B cell (primary cell): ENCODE measurements at regions not wholly inside any gene's neighbourhood (a gene's known extent, or its start where the extent isn't known, plus 50 kb on each side); places are given as distances from the start of the nearest gene placed in this dataset.

Experiments
- ATAC-seq: fragments of 200-7000 bp; cut with Tn5 transposase; one replicate; pipeline ENCODE4 v1.10.0; 2021; ENCODE audit warnings: low read depth, mild to moderate bottlenecking, moderate number of reproducible peaks, moderate library complexity
- CTCF ChIA-PET: fragments of 350-600 bp; sonication (Branson Sonifier 250); formaldehyde crosslinking; loops from one replicate; lab custom pipeline; 2021; ENCODE audit warnings: antibody characterized with exemption, inconsistent platforms; lab: Charles Lee
- POLR2A ChIA-PET: fragments of 350-600 bp; sonication (Branson Sonifier 250); formaldehyde crosslinking; loops from one replicate; lab custom pipeline; 2021; ENCODE audit warnings: antibody characterized with exemption; lab: Charles Lee
- DNase-seq: peaks from one replicate; pipeline ENCODE4 v3.0.0; 2013
- H2AFZ ChIP-seq: 2 replicates; pipeline ENCODE4 v1.6.1; 2012; ENCODE audit warnings: mild to moderate bottlenecking, low read depth, low read length; ENCODE audit not compliant: insufficient read depth, poor library complexity, severe bottlenecking
- H3K27ac ChIP-seq, 2 donors: 1 replicate in 1 of 2; 2 replicates in 1 of 2; pipeline ENCODE4 v1.5.1; 2012 to 2013; ENCODE audit warnings: low read length in 2 of 2, mild to moderate bottlenecking in 2 of 2, moderate library complexity in 1 of 2
- H3K27me3 ChIP-seq, 4 experiments: fragments of 200-600 bp in 1 of 4; sonication (generic) in 1 of 4; replicated peaks in 1 of 4; 1 replicate in 2 of 4; 2 replicates in 2 of 4; pipeline versions ENCODE4 v1.6.1 to v1.7.0; 2013 to 2016; ENCODE audit warnings: low read length in 3 of 4, mild to moderate bottlenecking in 2 of 4, mixed read lengths in 1 of 4, moderate library complexity in 1 of 4; ENCODE audit not compliant: insufficient read depth in 4 of 4, control insufficient read depth in 3 of 4; ENCODE audit errors: control extremely low read depth in 1 of 4
- H3K36me3 ChIP-seq, 2 experiments: replicated peaks in 1 of 2; 1 replicate in 1 of 2; 2 replicates in 1 of 2; pipeline versions ENCODE4 v1.6.1 to v1.7.1; 2013; ENCODE audit warnings: low read length in 1 of 2; ENCODE audit not compliant: insufficient read depth in 2 of 2, control insufficient read depth in 1 of 2; ENCODE audit errors: control extremely low read depth in 1 of 2, extremely low read depth in 1 of 2
- H3K4me1 ChIP-seq, 2 donors: fragments of 200-600 bp in 1 of 2; sonication (generic) in 1 of 2; 1 replicate in 1 of 2; 2 replicates in 1 of 2; pipeline versions ENCODE4 v1.5.1 to v1.6.1; 2013 to 2017; ENCODE audit warnings: low read length in 2 of 2; ENCODE audit not compliant: control insufficient read depth in 2 of 2, insufficient read depth in 2 of 2
- H3K4me2 ChIP-seq: replicated peaks from 2 replicates; pipeline ENCODE3; 2012; ENCODE audit warnings: mild to moderate bottlenecking, low read depth, low read length; ENCODE audit not compliant: poor library complexity, severe bottlenecking
- H3K4me3 ChIP-seq, 5 experiments: fragments of 200-600 bp in 1 of 5; sonication (generic) in 1 of 5; 1 replicate in 3 of 5; 2 replicates in 2 of 5; pipeline versions ENCODE4 v1.5.1 to v1.7.0; 2011 to 2016; ENCODE audit warnings: low read length in 4 of 5, mild to moderate bottlenecking in 4 of 5, low read depth in 2 of 5, control low read depth in 1 of 5, moderate library complexity in 1 of 5; ENCODE audit not compliant: insufficient read depth in 1 of 5; ENCODE audit errors: control extremely low read depth in 1 of 5, extremely low read depth in 1 of 5
- H3K79me2 ChIP-seq: fragments of 200-600 bp; sonication (generic); one replicate; pipeline ENCODE4 v1.6.0; 2016; ENCODE audit warnings: low read length; ENCODE audit not compliant: control insufficient read depth, insufficient read depth
- H3K9ac ChIP-seq: fragments of 200-600 bp; sonication (generic); 2 replicates; pipeline ENCODE4 v1.6.1; 2017; ENCODE audit warnings: mild to moderate bottlenecking, low read length, moderate library complexity
- H3K9me3 ChIP-seq, 3 donors: one replicate each; pipeline versions ENCODE4 v1.6.1 to v1.7.1; 2013; ENCODE audit warnings: low read length in 2 of 3; ENCODE audit not compliant: control insufficient read depth in 2 of 3, insufficient read depth in 1 of 3; ENCODE audit errors: control extremely low read depth in 1 of 3
- H4K20me1 ChIP-seq: 2 replicates; pipeline ENCODE4 v1.6.0; 2012; ENCODE audit warnings: mild to moderate bottlenecking, low read length; ENCODE audit not compliant: insufficient read depth, control insufficient read depth, poor library complexity, severe bottlenecking
- H3K27ac Mint-ChIP-seq: one replicate; pipeline ENCODE4 v1.8.0; 2021; ENCODE audit warnings: mixed read lengths
- H3K27me3 Mint-ChIP-seq: one replicate; pipeline ENCODE4 v1.8.0; 2021; ENCODE audit warnings: mixed read lengths
- H3K4me1 Mint-ChIP-seq: one replicate; pipeline ENCODE4 v1.8.0; 2021; ENCODE audit warnings: mixed read lengths
- H3K4me3 Mint-ChIP-seq: one replicate; pipeline ENCODE4 v1.8.0; 2021; ENCODE audit warnings: mixed read lengths
- H3K9me3 Mint-ChIP-seq: one replicate; pipeline ENCODE4 v1.8.0; 2022; ENCODE audit warnings: mixed read lengths; ENCODE audit not compliant: insufficient read depth
- CTCF ChIP-seq: fragments of 200-600 bp; IDR thresholded peaks from one replicate; pipeline ENCODE4 v1.8.0; 2022; ENCODE audit warnings: antibody characterized with exemption, mild to moderate bottlenecking
- EZH2 ChIP-seq: IDR thresholded peaks from 2 replicates; pipeline ENCODE4 v1.6.1; 2012; ENCODE audit warnings: borderline replicate concordance, low read depth, mild to moderate bottlenecking, moderate library complexity, low read length; ENCODE audit not compliant: insufficient read depth, poor library complexity, severe bottlenecking
- WGBS: methylation state at CpG from one replicate; pipeline ENCODE4 v1.1.5; 2013; ENCODE audit warnings: missing lambda C conversion rate; ENCODE audit not compliant: insufficient coverage; 5-methylcytosine and 5-hydroxymethylcytosine counted together
- intact Hi-C: fragments of 100-400 bp; cut with micrococcal nuclease; formaldehyde crosslinking; loops from one replicate; pipeline ENCODE4 v1.10.0; 2022

DNA sequence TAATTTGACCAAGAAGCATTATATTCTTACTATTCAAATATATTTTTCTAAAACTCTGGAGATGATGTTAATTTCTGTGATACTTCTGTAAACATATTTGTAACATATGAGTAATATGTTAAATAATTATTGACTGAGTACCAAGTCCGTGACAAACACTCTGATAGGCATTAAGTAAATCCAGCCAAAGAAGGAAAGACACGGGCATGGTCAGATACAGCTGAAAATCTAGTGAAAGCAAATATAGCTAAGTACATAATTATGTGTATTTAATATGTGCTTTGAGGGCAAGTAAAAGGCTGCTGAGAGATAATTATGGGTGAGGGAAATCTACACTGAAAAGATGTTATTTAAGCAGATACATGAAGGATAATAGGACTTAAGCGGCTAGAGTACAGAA lies 1263.6 kb upstream of the ADGRL3 start:
- H3K9me3 Mint-ChIP-seq, result no peaks in the 10 kb centered on the region
- ATAC-seq, result no peak
- H3K4me3 Mint-ChIP-seq, result no peak overlapping the region
- no peaks in the 10 kb centered on the region for H3K4me1 Mint-ChIP-seq
- no peaks in the 10 kb centered on the region for H3K27me3 Mint-ChIP-seq
- Histone ChIP-seq H3K79me2 (no peaks in the 10 kb centered on the region), H3K9me3 (no peaks in the 10 kb centered on the region), H3K4me1 (no peaks in the 10 kb centered on the region), H3K4me2 (no peak overlapping the region), H3K36me3 (no peaks in the 10 kb centered on the region), H3K4me3 (no peak overlapping the region), H3K27ac (no peak overlapping the region), H3K27me3 (no peaks in the 10 kb centered on the region), H3K9ac (no peak overlapping the region), H4K20me1 (no peaks in the 10 kb centered on the region), H2AFZ (no peak overlapping the region)
- no peak overlapping the region for H3K27ac Mint-ChIP-seq
- POLR2A ChIA-PET, result no interaction called here
- intact Hi-C loops, result no loop called here
- CTCF ChIA-PET, result no interaction called here
- TF ChIP-seq CTCF (no peak), EZH2 (no peak)
- WGBS, result no CpG with 5 or more reads among the region's 3 CpGs
- no peak for DNase-seq

DNA sequence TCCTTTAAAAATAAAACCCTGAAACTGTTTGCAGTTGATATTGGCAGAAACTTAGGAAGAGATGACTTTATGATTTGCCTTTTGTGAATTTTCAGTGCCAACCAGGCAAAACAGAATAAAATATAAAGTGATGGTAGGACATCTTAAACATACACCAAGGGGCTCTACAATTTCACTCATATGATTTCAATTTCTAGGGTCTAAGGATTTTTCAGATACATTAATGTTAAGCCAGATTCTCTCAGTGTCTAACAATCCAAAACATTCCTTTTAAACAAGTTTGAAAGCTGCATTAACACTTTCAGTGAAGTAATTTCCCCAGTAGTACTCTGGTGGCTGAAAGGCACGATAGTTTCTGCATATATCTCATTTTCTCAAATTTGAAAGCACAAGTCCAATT lies 1262.0 kb upstream of the ADGRL3 start:
- DNase-seq (no peak), ATAC-seq (no peak)
- H3K4me1 ChIP-seq, result no peaks in the 10 kb centered on the region
- WGBS, result no CpG with 5 or more reads among the region's 1 CpG
- H3K27me3 ChIP-seq, result no peaks in the 10 kb centered on the region
- no peaks in the 10 kb centered on the region for H3K9me3 Mint-ChIP-seq
- CTCF ChIA-PET, result no interaction called here
- no peak overlapping the region for H3K27ac ChIP-seq
- H3K9ac ChIP-seq, result no peak overlapping the region
- intact Hi-C loops, result no loop called here
- H3K9me3 ChIP-seq, result no peaks in the 10 kb centered on the region
- no peaks in the 10 kb centered on the region for H3K79me2 ChIP-seq
- no peaks in the 10 kb centered on the region for H3K27me3 Mint-ChIP-seq
- no peak overlapping the region for H3K4me2 ChIP-seq
- no peak overlapping the region for H3K4me3 ChIP-seq
- no peaks in the 10 kb centered on the region for H4K20me1 ChIP-seq
- TF ChIP-seq CTCF (no peak), EZH2 (no peak)
- POLR2A ChIA-PET, result no interaction called here
- H3K4me3 Mint-ChIP-seq, result no peak overlapping the region
- H3K4me1 Mint-ChIP-seq, result no peaks in the 10 kb centered on the region
- no peaks in the 10 kb centered on the region for H3K36me3 ChIP-seq
- H2AFZ ChIP-seq, result no peak overlapping the region
- no peak overlapping the region for H3K27ac Mint-ChIP-seq
